ENCODE measurements at regions not wholly inside any gene's neighbourhood (a gene's known extent, or its start where the extent isn't known, plus 50 kb on each side); places are given as distances from the start of the nearest gene placed in this dataset.

DNA sequence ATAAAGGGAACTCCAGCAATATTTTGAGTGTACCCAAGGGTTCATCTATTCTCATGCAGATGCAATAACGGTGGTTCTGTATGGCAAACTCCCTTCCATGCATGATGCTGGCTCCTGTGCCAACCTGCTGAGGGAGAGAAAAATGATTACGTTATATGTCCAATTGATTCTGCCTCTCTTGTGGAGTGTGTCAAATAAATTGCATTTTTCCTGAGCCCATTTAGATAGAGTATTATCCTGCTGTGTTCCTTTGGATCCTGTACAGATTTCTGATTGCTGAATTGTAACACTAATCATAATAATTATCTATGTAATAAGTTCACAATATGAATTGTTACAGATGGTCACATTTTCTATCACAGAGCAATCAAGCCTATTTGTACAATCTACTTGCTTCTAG is 821.7 kb downstream of the C4orf33 start:
- in situ Hi-C loops (cut with MboI), result no loop called here
- no peak overlapping the region for H3K9ac ChIP-seq

DNA sequence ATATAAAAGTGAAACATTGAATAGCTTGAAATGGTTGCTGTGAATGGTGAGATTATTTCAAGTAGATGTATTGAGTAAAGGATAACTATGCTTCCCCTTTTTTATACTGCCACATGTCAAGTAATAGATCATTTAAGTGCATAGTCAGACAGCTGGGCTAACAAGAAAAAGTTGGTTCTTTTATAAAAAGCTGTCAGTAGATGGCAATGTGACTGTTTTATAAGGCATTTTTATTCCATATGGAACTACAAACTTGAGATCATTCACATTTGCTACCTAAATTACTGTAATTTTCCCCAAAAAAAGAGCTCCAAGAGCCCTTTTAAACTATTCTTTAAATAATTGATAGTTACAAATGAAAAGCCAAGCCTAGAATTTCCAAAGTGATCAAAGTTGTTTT is 831.0 kb downstream of the C4orf33 start:
- no peaks in the 10 kb centered on the region for H3K36me3 ChIP-seq (ENCODE audit: low read depth)
- no peaks in the 10 kb centered on the region for H3K9me3 ChIP-seq (ENCODE audit: low read depth)
- H3K4me2 ChIP-seq (ENCODE audit: unreplicated experiment), result no peak overlapping the region
- no peak overlapping the region for H3K4me3 ChIP-seq
- H3K9ac ChIP-seq, result no peak overlapping the region
- H3K27ac ChIP-seq, result no peak overlapping the region
- no peaks in the 10 kb centered on the region for H3F3A ChIP-seq (ENCODE audit: insufficient read depth)
- H3K79me2 ChIP-seq (ENCODE audit: insufficient read depth), result no peaks in the 10 kb centered on the region
- DNase-seq, result no peak
- no peaks in the 10 kb centered on the region for H4K20me1 ChIP-seq (ENCODE audit: insufficient read depth)
- H3K4me1 ChIP-seq (ENCODE audit: insufficient read depth), result no peaks in the 10 kb centered on the region
- in situ Hi-C loops (cut with MboI), result no loop called here
- TF ChIP-seq EZH2 (IDR thresholded peaks at IDR 0.05; ENCODE audit: insufficient read depth, poor library complexity, severe bottlenecking), result no peak
- no peaks in the 10 kb centered on the region for H3K27me3 ChIP-seq (replicated peaks; ENCODE audit: insufficient read depth)
- no peak overlapping the region for H2AFZ ChIP-seq
- no peaks in the 10 kb centered on the region for H3K9me2 ChIP-seq (ENCODE audit: insufficient read depth)

More for the DNA sequence above, 821.7 kb downstream of the C4orf33 start:
- Histone ChIP-seq H2AFZ (no peak overlapping the region), H3K27ac (no peak overlapping the region), H3F3A (ENCODE audit: insufficient read depth) (no peaks in the 10 kb centered on the region), H3K4me3 (no peak overlapping the region), H3K36me3 (ENCODE audit: low read depth) (no peaks in the 10 kb centered on the region), H3K79me2 (ENCODE audit: insufficient read depth) (no peaks in the 10 kb centered on the region), H3K4me1 (ENCODE audit: insufficient read depth) (no peaks in the 10 kb centered on the region), H3K9me2 (ENCODE audit: insufficient read depth) (no peaks in the 10 kb centered on the region), H3K4me2 (ENCODE audit: unreplicated experiment) (no peak overlapping the region), H3K27me3 (replicated peaks; ENCODE audit: insufficient read depth) (no peaks in the 10 kb centered on the region), H3K9me3 (ENCODE audit: low read depth) (no peaks in the 10 kb centered on the region), H4K20me1 (ENCODE audit: insufficient read depth) (no peaks in the 10 kb centered on the region)
- WGBS, 2 experiments (ENCODE audit: low coverage in 1 of 2, low lambda C conversion rate in 2 of 2, missing lambda C conversion rate in 2 of 2), result 17 to 20% methylated on average over 2 of the region's 2 CpGs
- no peak for TF ChIP-seq EZH2 (IDR thresholded peaks at IDR 0.05; ENCODE audit: insufficient read depth, poor library complexity, severe bottlenecking)
- TF ChIP-seq EZH2phosphoT487 (IDR thresholded peaks at IDR 0.05; ENCODE audit: insufficient read depth, low read depth), result no peak
- DNase-seq, result no peak

DNA sequence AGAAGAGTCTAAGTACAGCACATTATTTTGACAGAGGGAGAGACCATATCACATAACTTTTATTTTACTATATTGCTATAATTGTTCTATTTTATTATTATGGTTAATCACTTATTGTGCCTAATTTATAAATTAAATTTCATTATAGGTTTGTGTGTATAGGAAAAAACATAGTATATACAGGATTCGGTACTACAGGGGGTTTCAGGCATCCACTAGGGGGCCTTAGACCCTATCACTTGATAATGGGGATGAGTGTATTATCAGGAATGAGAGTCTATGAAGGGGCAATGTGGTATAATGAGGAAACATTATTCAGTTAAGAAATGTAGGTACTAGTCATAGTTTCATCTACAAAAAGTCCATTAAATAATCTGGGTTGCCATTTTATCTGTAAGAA is 833.1 kb downstream of the C4orf33 start:
- DNase-seq, result no peak
- no peak overlapping the region for H3K4me3 ChIP-seq
- H3F3A ChIP-seq (ENCODE audit: insufficient read depth), result no peaks in the 10 kb centered on the region
- H3K36me3 ChIP-seq (ENCODE audit: low read depth), result no peaks in the 10 kb centered on the region
- no peaks in the 10 kb centered on the region for H3K27me3 ChIP-seq (replicated peaks; ENCODE audit: insufficient read depth)
- no peak overlapping the region for H3K9ac ChIP-seq
- 17 to 25% methylated on average over 1 of the region's 1 CpG for WGBS, 2 experiments (ENCODE audit: low coverage in 1 of 2, low lambda C conversion rate in 2 of 2, missing lambda C conversion rate in 2 of 2)
- no peaks in the 10 kb centered on the region for H3K79me2 ChIP-seq (ENCODE audit: insufficient read depth)
- H3K4me1 ChIP-seq (ENCODE audit: insufficient read depth), result no peaks in the 10 kb centered on the region
- H3K4me2 ChIP-seq (ENCODE audit: unreplicated experiment), result no peak overlapping the region
- H3K9me3 ChIP-seq (ENCODE audit: low read depth), result no peaks in the 10 kb centered on the region
- in situ Hi-C loops (cut with MboI), result no loop called here
- H2AFZ ChIP-seq, result no peak overlapping the region
- H3K27ac ChIP-seq, result no peak overlapping the region
- TF ChIP-seq EZH2phosphoT487 (IDR thresholded peaks at IDR 0.05; ENCODE audit: insufficient read depth, low read depth), result no peak
- no peak for TF ChIP-seq EZH2 (IDR thresholded peaks at IDR 0.05; ENCODE audit: insufficient read depth, poor library complexity, severe bottlenecking)
- H4K20me1 ChIP-seq (ENCODE audit: insufficient read depth), result no peaks in the 10 kb centered on the region
- no peaks in the 10 kb centered on the region for H3K9me2 ChIP-seq (ENCODE audit: insufficient read depth)

DNA sequence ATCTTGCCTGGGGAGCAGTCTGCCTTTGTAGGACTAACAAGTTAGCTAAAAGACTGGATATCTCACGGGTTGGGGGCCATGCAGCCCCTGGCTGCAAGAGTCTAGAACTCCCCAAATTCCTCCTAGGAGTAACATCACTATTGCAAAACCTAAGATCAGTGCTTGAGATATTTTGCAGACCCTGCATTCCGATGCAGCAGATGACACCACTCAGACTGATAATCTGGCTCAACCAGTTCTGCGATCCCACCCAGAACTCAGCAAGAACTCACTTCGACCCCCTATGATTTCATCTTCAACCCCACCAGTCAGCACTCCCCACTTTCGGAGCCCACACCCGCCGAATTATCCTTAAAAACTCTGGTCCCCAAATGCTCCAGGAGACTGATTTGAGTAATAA is 834.0 kb downstream of the C4orf33 start:
- Histone ChIP-seq H3K9ac (no peak overlapping the region), H3K79me2 (ENCODE audit: insufficient read depth) (no peaks in the 10 kb centered on the region), H3K4me1 (ENCODE audit: insufficient read depth) (no peaks in the 10 kb centered on the region), H3K9me3 (ENCODE audit: low read depth) (no peaks in the 10 kb centered on the region), H4K20me1 (ENCODE audit: insufficient read depth) (no peaks in the 10 kb centered on the region), H3K4me2 (ENCODE audit: unreplicated experiment) (no peak overlapping the region), H3K4me3 (no peak overlapping the region), H3K27ac (no peak overlapping the region), H3K36me3 (ENCODE audit: low read depth) (no peaks in the 10 kb centered on the region), H3K9me2 (ENCODE audit: insufficient read depth) (no peaks in the 10 kb centered on the region), H3K27me3 (replicated peaks; ENCODE audit: insufficient read depth) (no peaks in the 10 kb centered on the region), H2AFZ (no peak overlapping the region), H3F3A (ENCODE audit: insufficient read depth) (no peaks in the 10 kb centered on the region)
- DNase-seq, result no peak
- in situ Hi-C loops (cut with MboI), result no loop called here
- 18 to 21% methylated on average over 7 of the region's 7 CpGs for WGBS, 2 experiments (ENCODE audit: low coverage in 1 of 2, low lambda C conversion rate in 2 of 2, missing lambda C conversion rate in 2 of 2)
- TF ChIP-seq EZH2phosphoT487 (IDR thresholded peaks at IDR 0.05; ENCODE audit: insufficient read depth, low read depth) (no peak), EZH2 (IDR thresholded peaks at IDR 0.05; ENCODE audit: insufficient read depth, poor library complexity, severe bottlenecking) (no peak)

DNA sequence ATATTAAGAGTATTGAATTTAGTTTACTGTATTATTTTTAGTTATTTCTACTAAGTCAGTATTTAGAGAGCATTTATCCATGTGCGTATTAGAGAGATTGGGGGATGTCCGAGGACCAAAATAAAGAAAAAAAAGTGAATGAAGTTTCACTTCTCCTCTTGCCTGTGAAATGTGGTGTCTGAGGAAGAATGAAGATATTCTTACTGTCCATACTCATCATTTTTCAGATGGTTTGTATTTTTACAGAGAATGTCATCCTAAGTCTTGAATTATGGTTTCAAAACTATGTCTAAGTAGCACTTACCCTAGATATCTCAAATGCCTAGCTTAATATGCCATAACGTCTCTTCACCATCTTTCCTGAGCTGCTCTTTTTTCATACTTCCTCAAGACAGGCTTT is 854.3 kb downstream of the C4orf33 start:
- Histone ChIP-seq H3F3A (ENCODE audit: insufficient read depth) (no peaks in the 10 kb centered on the region), H3K9me2 (ENCODE audit: insufficient read depth) (no peaks in the 10 kb centered on the region), H3K27ac (no peak overlapping the region), H3K4me1 (ENCODE audit: insufficient read depth) (no peaks in the 10 kb centered on the region), H3K36me3 (ENCODE audit: low read depth) (no peaks in the 10 kb centered on the region), H3K79me2 (ENCODE audit: insufficient read depth) (no peaks in the 10 kb centered on the region), H3K4me2 (ENCODE audit: unreplicated experiment) (no peak overlapping the region), H3K4me3 (no peak overlapping the region), H3K9me3 (ENCODE audit: low read depth) (peaks cover 3% of the 10 kb centered on the region), H3K9ac (no peak overlapping the region), H3K27me3 (replicated peaks; ENCODE audit: insufficient read depth) (no peaks in the 10 kb centered on the region), H4K20me1 (ENCODE audit: insufficient read depth) (no peaks in the 10 kb centered on the region), H2AFZ (no peak overlapping the region)
- in situ Hi-C loops (cut with MboI), result no loop called here
- TF ChIP-seq EZH2phosphoT487 (IDR thresholded peaks at IDR 0.05; ENCODE audit: insufficient read depth, low read depth) (no peak), EZH2 (IDR thresholded peaks at IDR 0.05; ENCODE audit: insufficient read depth, poor library complexity, severe bottlenecking) (no peak)
- WGBS, 2 experiments (ENCODE audit: low coverage in 1 of 2, low lambda C conversion rate in 2 of 2, missing lambda C conversion rate in 2 of 2), result 20 to 32% methylated on average over 3 of the region's 3 CpGs
- DNase-seq, result no peak

Data from GM23248 (cell line).